DND-41 (cell line): ENCODE measurements at regions not wholly inside any gene's neighbourhood (a gene's known extent, or its start where the extent isn't known, plus 50 kb on each side); places are given as distances from the start of the nearest gene placed in this dataset.

ENCODE experiments used
- ATAC-seq: fragments of 200-7000 bp; cut with Tn5 transposase; 3 replicates; pipeline ENCODE4 v1.9.1; 2021; ENCODE audit warnings: low read depth; ENCODE audit not compliant: insufficient read depth
- DNase-seq: peaks from one replicate; pipeline ENCODE4 v3.0.0-alpha.2; 2020
- H2AFZ ChIP-seq: 2 replicates; pipeline ENCODE4 v1.6.0; 2012; ENCODE audit warnings: low read depth, low read length
- H3K27ac ChIP-seq: 2 replicates; pipeline ENCODE4 v1.5.1; 2012; ENCODE audit warnings: low read length, inconsistent platforms
- H3K27me3 ChIP-seq: fragments of 200-600 bp; sonication (generic); 2 replicates; pipeline ENCODE4 v1.6.0; 2012; ENCODE audit warnings: low read length, mild to moderate bottlenecking, inconsistent platforms; ENCODE audit not compliant: insufficient read depth, poor library complexity
- H3K36me3 ChIP-seq: 2 replicates; pipeline ENCODE4 v1.5.1; 2012; ENCODE audit warnings: low read length, inconsistent platforms; ENCODE audit not compliant: insufficient read depth
- H3K4me1 ChIP-seq: 2 replicates; pipeline ENCODE4 v1.5.1; 2012; ENCODE audit warnings: mild to moderate bottlenecking, low read length; ENCODE audit not compliant: insufficient read depth
- H3K4me2 ChIP-seq: 2 replicates; pipeline ENCODE4 v1.6.0; 2012; ENCODE audit warnings: mild to moderate bottlenecking, moderate library complexity, low read length, inconsistent platforms; ENCODE audit not compliant: insufficient read depth
- H3K4me3 ChIP-seq, 2 experiments: fragments of 200-600 bp in 1 of 2; shearing (Covaris generic) in 1 of 2; 2 replicates each; pipeline ENCODE4 v1.5.1; 2012 to 2016; ENCODE audit warnings: inconsistent platforms in 2 of 2, low read length in 2 of 2, mild to moderate bottlenecking in 2 of 2, low read depth in 1 of 2, moderate library complexity in 1 of 2
- H3K79me2 ChIP-seq: 2 replicates; pipeline ENCODE4 v1.6.0; 2012; ENCODE audit warnings: low read length, inconsistent platforms; ENCODE audit not compliant: insufficient read depth
- H3K9ac ChIP-seq: 2 replicates; pipeline ENCODE4 v1.6.0; 2012; ENCODE audit warnings: low read depth, mild to moderate bottlenecking, inconsistent platforms, low read length, moderate library complexity
- H3K9me3 ChIP-seq: 2 replicates; pipeline ENCODE4 v1.5.1; 2012; ENCODE audit warnings: low read length, moderate library complexity, mild to moderate bottlenecking, inconsistent platforms; ENCODE audit not compliant: insufficient read depth, severe bottlenecking
- H4K20me1 ChIP-seq: 2 replicates; pipeline ENCODE4 v1.6.0; 2012; ENCODE audit warnings: low read length; ENCODE audit not compliant: insufficient read depth
- CTCF ChIP-seq: IDR thresholded peaks from 2 replicates; pipeline ENCODE4 v1.5.1; 2012; ENCODE audit warnings: borderline replicate concordance, low read length, moderate library complexity, mild to moderate bottlenecking; ENCODE audit not compliant: poor library complexity, severe bottlenecking; ENCODE audit errors: extremely low read depth
- EZH2 ChIP-seq: IDR thresholded peaks from 3 replicates; pipeline ENCODE4 v1.6.1; 2012; ENCODE audit warnings: borderline replicate concordance, low read depth, mild to moderate bottlenecking, moderate library complexity, low read length, inconsistent platforms; ENCODE audit not compliant: severe bottlenecking

- TF ChIP-seq EZH2 (no peak), CTCF (no peak)
- no peaks in the 10 kb centered on the region for H3K79me2 ChIP-seq
- no peak overlapping the region for H3K9ac ChIP-seq
- DNase-seq, result no peak
- no peak overlapping the region for H3K27ac ChIP-seq
- no peak overlapping the region for H3K4me2 ChIP-seq
- no peak overlapping the region for H2AFZ ChIP-seq
- no peaks in the 10 kb centered on the region for H4K20me1 ChIP-seq
- H3K9me3 ChIP-seq, result no peaks in the 10 kb centered on the region
- H3K4me3 ChIP-seq, result no peak overlapping the region
- no peaks in the 10 kb centered on the region for H3K36me3 ChIP-seq
- H3K4me1 ChIP-seq, result no peaks in the 10 kb centered on the region
- H3K27me3 ChIP-seq, result no peaks in the 10 kb centered on the region
- ATAC-seq, result no peak
Observed at GRCh38 chr13:82925114-82925513, 957.2 kb downstream of the SLITRK1 start.

DNA sequence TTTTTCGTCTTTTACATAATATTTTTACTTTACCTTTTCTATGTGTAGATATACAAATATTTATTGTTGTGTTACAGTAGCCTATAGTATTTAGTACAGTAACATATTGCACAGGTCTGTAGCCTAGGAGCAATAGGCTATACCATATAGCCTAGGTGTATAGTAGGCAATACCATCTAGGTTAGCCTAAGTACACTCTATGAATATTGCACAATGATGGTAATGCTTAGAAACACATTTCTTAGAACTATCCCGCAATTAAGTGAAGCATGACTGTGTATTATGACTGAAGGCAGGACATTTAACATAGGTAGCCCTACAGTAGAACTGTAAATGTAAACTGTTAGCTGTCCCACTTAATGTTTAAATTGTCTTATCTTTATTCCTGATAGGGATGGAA lies 964.3 kb downstream of the SLITRK1 start:
- no peaks in the 10 kb centered on the region for H3K9me3 ChIP-seq
- TF ChIP-seq EZH2, result no peak
- TF ChIP-seq CTCF, result no peak

GRCh38 chr13:82912564-82912963 lies 969.7 kb downstream of the SLITRK1 start:
- Histone ChIP-seq H3K9ac (no peak overlapping the region), H3K4me2 (no peak overlapping the region), H3K79me2 (no peaks in the 10 kb centered on the region), H3K4me1 (no peaks in the 10 kb centered on the region), H3K36me3 (no peaks in the 10 kb centered on the region), H3K4me3 (no peak overlapping the region), H2AFZ (no peak overlapping the region), H4K20me1 (no peaks in the 10 kb centered on the region), H3K27me3 (no peaks in the 10 kb centered on the region), H3K27ac (no peak overlapping the region), H3K9me3 (no peaks in the 10 kb centered on the region)
- DNase-seq (no peak), ATAC-seq (no peak)
- TF ChIP-seq EZH2 (no peak), CTCF (no peak)

More for the DNA sequence above, 964.3 kb downstream of the SLITRK1 start:
- Histone ChIP-seq H3K79me2 (no peaks in the 10 kb centered on the region), H3K27me3 (no peaks in the 10 kb centered on the region), H3K4me3 (no peak overlapping the region), H3K4me2 (no peak overlapping the region), H3K36me3 (no peaks in the 10 kb centered on the region), H3K9ac (no peak overlapping the region), H2AFZ (no peak overlapping the region), H3K27ac (no peak overlapping the region), H3K4me1 (no peaks in the 10 kb centered on the region), H4K20me1 (no peaks in the 10 kb centered on the region)
- ATAC-seq, result no peak
- no peak for DNase-seq

DNA sequence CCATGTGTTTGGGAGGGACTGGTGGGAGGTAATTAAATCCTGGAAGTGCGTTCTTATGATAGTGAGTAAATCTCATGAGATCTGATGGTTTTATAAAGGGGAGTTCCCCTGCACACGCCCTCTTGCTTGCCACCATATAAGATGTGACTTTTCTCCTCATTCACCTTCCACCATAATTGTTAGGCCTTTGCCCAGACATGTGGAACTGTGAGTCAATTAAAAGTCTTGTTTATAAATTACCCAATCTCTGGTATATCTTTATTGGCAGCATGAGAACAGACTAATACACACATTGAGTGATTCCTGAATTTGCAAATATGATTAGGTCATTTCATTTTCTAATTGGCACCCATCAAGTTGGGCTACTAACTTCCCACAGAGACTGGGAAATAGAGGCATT lies 977.2 kb downstream of the SLITRK1 start:
- Histone ChIP-seq H3K27ac (no peak overlapping the region), H3K4me2 (no peak overlapping the region), H2AFZ (no peak overlapping the region), H4K20me1 (no peaks in the 10 kb centered on the region), H3K27me3 (no peaks in the 10 kb centered on the region), H3K4me3 (no peak overlapping the region), H3K9me3 (no peaks in the 10 kb centered on the region), H3K9ac (no peak overlapping the region), H3K36me3 (no peaks in the 10 kb centered on the region), H3K79me2 (no peaks in the 10 kb centered on the region), H3K4me1 (no peaks in the 10 kb centered on the region)
- no peak for TF ChIP-seq EZH2
- TF ChIP-seq CTCF, result no peak
- DNase-seq, result no peak
- no peak for ATAC-seq
